ENCODE measurements at regions not wholly inside any gene's neighbourhood (a gene's known extent, or its start where the extent isn't known, plus 50 kb on each side); places are given as distances from the start of the nearest gene placed in this dataset.

- no TSS peak for BruUV-seq (replicated peaks)
- CTCF ChIA-PET = no interaction called here
- Histone ChIP-seq H3K4me1 (ENCODE audit: control insufficient read depth, extremely low read depth, insufficient read depth, low read length) (no peaks in the 10 kb centered on the region), H3K4me2 (ENCODE audit: insufficient read depth, low read length) (no peak overlapping the region), H3K79me2 (ENCODE audit: control insufficient read depth, insufficient read depth, low read length) (no peaks in the 10 kb centered on the region), H2AFZ (ENCODE audit: low read depth, low read length) (no peak overlapping the region), H3K9ac (replicated peaks; ENCODE audit: extremely low read depth, insufficient read depth, low read length) (no peak overlapping the region), H3K9me3 (replicated peaks; ENCODE audit: control insufficient read depth, insufficient read depth, low read length) (peaks cover 2% of the 10 kb centered on the region), H3K27me3 (ENCODE audit: control insufficient read depth in 2 of 2, insufficient read depth in 2 of 2, low read length in 2 of 2) (no peaks in the 10 kb centered on the region), H3K27ac (ENCODE audit: insufficient read depth, low read depth, low read length) (no peak overlapping the region), H4K20me1 (replicated peaks; ENCODE audit: control insufficient read depth, extremely low read depth, insufficient read depth, low read length) (no peaks in the 10 kb centered on the region), H3K4me3 (replicated peaks in 1 of 3; ENCODE audit: insufficient read depth in 1 of 3, low read depth in 1 of 3, low read length in 3 of 3) (no peak overlapping the region), H3K9me1 (replicated peaks; ENCODE audit: control insufficient read depth, extremely low read depth, insufficient read depth, low read length) (no peaks in the 10 kb centered on the region), H3K36me3 (ENCODE audit: control insufficient read depth in 2 of 2, extremely low read depth in 1 of 2, insufficient read depth in 2 of 2, low read length in 2 of 2) (no peaks in the 10 kb centered on the region)
- dilution Hi-C loops (cut with MboI; ENCODE audit: extremely low pct_ligation_motif_present, low sequenced_read_pairs) (no loop called here), intact Hi-C loops (cut with micrococcal nuclease) (no loop called here)
- POLR2A ChIA-PET = no interaction called here
- DNase-seq (ENCODE audit: low read depth, low spot score) (no peak), FAIRE-seq (no peak)
- TF ChIP-seq CTCF (IDR thresholded peaks at IDR 0.05; ENCODE audit: extremely low read depth in 1 of 2, insufficient read depth in 1 of 2, low read depth in 1 of 2, low read length in 2 of 2) (no peak), EZH2 (IDR thresholded peaks at IDR 0.05; ENCODE audit: borderline replicate concordance, low read depth, low read length, severe bottlenecking) (no peak), JUN (IDR thresholded peaks at IDR 0.05; ENCODE audit: borderline replicate concordance, insufficient read depth, insufficient read length, low read depth) (no peak), GATA2 (IDR thresholded peaks at IDR 0.05; ENCODE audit: insufficient read depth, insufficient read length, low read depth, low read length) (no peak), FOS (IDR thresholded peaks at IDR 0.05; ENCODE audit: borderline replicate concordance, insufficient read depth, low read length) (no peak), MAX (IDR thresholded peaks at IDR 0.05; ENCODE audit: insufficient read depth, insufficient read length) (no peak), MYC (IDR thresholded peaks at IDR 0.05; ENCODE audit: low read depth, low read length) (no peak), POLR2A (IDR thresholded peaks at IDR 0.05; ENCODE audit: low read depth, low read length) (no peak), POLR2AphosphoS5 (IDR thresholded peaks at IDR 0.05; ENCODE audit: insufficient read depth, low read depth, low read length) (no peak)
Observed at GRCh38 chr16:6977291-6977690, 355.4 kb upstream of the RBFOX1 start.
